ENCODE measurements at regions not wholly inside any gene's neighbourhood (a gene's known extent, or its start where the extent isn't known, plus 50 kb on each side); places are given as distances from the start of the nearest gene placed in this dataset.

DNA sequence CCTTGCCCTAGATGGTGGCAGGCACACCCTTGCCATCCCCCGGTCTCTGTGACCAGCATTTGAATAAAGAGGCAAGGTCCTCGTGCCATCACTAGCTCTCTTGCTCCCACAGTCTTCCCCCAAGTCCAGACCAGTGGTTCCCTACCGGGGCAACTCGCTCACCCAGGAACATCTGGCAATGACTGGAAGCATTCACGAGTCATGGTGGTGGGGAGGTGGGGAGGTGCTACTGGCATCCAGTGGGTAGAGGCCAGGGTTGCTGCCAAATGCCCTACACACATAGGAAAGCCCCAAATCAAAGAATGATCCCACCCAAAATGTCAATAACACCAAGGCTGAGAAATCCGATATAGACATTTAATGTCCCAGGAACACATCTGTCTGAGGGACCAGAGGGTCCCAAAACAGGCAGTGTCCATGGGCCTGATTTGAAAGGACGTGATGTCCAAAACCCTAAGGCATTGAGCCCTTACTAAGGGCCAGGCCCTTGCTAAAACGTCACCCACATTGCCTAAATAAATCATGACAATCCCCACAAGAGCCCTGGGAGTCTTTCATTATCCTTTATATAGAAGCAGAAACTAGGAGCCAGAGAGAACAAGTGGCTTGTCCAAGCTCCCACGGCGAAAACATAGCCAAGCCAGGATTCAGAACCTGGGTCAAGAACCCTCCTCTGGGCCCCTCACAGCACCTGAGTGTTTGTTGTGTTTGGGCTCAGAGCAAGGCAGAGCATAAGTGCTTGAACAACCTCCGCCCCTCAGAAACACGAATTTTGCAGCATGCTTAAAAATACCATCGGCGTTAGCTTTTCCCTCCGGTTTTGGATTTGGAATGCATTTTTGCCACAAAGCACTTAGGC lies 119.3 kb upstream of the WWC1 start:
- DNase-seq (ENCODE audit: low read depth), result no peak
- TF ChIP-seq, protein P1, sequence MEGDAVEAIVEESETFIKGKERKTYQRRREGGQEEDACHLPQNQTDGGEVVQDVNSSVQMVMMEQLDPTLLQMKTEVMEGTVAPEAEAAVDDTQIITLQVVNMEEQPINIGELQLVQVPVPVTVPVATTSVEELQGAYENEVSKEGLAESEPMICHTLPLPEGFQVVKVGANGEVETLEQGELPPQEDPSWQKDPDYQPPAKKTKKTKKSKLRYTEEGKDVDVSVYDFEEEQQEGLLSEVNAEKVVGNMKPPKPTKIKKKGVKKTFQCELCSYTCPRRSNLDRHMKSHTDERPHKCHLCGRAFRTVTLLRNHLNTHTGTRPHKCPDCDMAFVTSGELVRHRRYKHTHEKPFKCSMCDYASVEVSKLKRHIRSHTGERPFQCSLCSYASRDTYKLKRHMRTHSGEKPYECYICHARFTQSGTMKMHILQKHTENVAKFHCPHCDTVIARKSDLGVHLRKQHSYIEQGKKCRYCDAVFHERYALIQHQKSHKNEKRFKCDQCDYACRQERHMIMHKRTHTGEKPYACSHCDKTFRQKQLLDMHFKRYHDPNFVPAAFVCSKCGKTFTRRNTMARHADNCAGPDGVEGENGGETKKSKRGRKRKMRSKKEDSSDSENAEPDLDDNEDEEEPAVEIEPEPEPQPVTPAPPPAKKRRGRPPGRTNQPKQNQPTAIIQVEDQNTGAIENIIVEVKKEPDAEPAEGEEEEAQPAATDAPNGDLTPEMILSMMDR (conservative IDR thresholded peaks at IDR 0.05; ENCODE audit: low read depth, low read length), result no peak
- H3K4me3 ChIP-seq (ENCODE audit: low read length), result no peak overlapping the region

DNA sequence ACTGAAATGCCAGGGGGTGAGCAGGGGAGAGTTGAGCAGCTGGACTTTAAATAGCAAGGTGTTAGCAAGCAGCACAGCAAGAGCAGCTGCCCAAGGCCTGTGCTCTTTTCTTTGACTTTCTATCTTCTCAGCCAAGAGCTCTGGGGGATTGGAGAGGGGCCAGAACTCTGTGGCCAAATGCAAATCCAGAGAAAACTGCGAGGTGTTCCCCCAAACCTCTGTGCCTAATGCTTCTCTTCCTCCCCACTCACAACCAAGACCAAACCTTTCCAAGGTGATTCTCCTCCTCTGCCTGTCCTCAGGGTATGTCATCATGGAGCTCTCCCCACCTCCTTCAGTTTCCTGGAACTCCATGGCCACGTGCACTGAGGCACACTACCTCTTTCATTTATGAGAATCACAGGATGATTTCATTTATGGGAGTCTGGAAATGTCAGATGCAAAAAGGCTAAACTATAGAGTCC lies 118.7 kb upstream of the WWC1 start:
- TF ChIP-seq, protein P1 (conservative IDR thresholded peaks at IDR 0.05; ENCODE audit: low read depth, low read length), result no peak
- DNase-seq (ENCODE audit: low read depth), result no peak

DNA sequence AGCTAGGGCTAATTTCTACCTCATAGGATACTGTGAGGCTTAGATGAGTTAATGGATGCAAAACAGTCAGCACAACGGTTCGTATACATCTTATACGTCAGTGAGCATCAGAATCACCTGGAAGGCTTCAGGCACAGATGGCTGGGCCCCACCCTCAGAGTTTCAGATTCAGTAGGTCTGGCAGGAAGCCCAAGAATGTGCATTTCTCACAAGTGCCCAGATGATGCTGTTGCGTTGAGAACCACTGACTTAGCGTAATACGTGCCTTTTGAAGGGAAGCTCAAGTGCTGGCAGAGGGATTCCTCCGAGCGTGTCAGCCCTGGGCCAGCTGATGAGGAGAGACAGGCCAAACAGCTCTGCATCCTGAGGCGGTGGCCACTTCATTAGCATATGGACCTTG lies 117.1 kb upstream of the WWC1 start:
- H3K4me3 ChIP-seq (ENCODE audit: low read length), result no peak overlapping the region
- DNase-seq (ENCODE audit: low read depth), result no peak
- TF ChIP-seq, protein P1 (conservative IDR thresholded peaks at IDR 0.05; ENCODE audit: low read depth, low read length), result no peak

More for the DNA sequence above, 118.7 kb upstream of the WWC1 start:
- H3K4me3 ChIP-seq (ENCODE audit: low read length), result no peak overlapping the region

DNA sequence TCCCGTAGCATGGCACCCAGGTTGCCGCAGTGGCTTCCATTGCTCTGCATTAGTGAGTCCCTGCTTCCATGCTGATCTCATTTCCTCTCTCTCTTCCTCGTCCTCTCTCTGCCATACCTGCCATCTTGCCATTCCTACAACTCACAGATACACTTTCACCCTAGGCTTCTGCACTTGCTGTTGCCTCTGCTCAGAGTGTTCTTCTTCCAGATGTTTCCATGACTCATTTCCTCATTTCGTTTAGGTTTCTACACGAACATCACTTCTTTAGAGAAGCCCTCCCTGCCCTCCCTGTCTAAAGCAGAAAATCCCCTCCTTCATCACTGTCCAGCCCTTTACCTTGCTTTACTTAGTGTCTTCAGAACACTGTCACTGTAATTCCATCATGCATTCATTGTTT lies 115.2 kb upstream of the WWC1 start:
- no peak overlapping the region for H3K4me3 ChIP-seq (ENCODE audit: low read length)
- DNase-seq (ENCODE audit: low read depth), result no peak
- TF ChIP-seq, protein P1 (conservative IDR thresholded peaks at IDR 0.05; ENCODE audit: low read depth, low read length), result no peak

DNA sequence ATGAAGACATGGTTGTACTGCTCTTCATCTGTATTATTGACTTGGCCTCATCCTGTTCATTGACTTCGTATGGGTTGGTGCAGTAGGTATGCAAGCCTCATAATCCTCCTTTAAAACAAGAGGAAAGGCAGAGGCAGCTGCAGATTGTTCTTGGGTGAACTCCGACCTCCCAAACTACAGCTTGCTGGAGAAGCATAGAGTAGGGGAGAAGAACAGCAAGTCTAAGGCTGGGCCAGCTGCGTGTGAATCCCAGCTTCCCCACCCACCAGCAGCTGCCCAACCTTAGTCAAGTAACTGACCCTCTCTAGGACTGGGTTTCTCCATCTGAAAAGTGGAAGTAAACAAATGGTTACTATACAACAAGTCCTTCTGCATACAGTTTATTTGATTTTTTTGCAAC lies 114.5 kb upstream of the WWC1 start:
- H3K4me3 ChIP-seq (ENCODE audit: low read length), result no peak overlapping the region
- DNase-seq (ENCODE audit: low read depth), result no peak
- TF ChIP-seq, protein P1 (conservative IDR thresholded peaks at IDR 0.05; ENCODE audit: low read depth, low read length), result no peak

DNA sequence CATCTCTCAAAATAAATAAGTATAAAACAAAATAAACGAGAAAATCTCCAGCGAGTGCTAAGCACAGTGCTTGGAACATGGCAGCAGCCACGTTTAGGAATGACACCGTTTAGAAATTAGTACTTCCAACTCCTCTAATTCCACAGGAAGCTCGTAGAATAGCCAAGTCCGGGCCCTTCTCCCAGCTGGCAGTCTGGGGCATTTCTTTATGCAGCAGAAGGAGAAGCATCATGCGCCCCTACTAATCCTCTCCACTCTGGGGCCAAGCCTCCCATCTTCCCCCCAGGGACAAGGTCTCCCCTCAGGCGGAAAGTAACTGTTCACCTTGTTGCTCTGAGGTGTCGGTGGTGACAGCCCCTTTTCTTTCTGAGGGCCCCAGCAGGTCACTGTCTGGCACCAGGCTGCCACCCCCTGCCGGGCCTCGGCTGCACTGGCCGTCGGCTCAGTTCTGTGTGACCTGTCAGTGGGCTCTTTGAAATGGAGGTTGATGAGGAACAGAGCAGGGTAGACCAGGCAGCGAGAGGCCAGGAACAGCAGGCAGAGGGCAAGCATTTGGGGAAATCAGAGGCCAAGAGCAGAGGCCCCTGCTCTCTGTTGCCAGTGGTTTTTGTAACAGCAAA lies 113.5 kb upstream of the WWC1 start:
- H3K4me3 ChIP-seq (ENCODE audit: low read length), result no peak overlapping the region
- DNase-seq (ENCODE audit: low read depth), result no peak
- TF ChIP-seq, protein P1 (conservative IDR thresholded peaks at IDR 0.05; ENCODE audit: low read depth, low read length), result peak; percentile 18
